PC-9 (cell line): ENCODE measurements at regions not wholly inside any gene's neighbourhood (a gene's known extent, or its start where the extent isn't known, plus 50 kb on each side); places are given as distances from the start of the nearest gene placed in this dataset.

Experiments used
- BruUV-seq: library from RNA; stranded (reverse); fragments of 400-500 nt; replicated peaks from 2 replicates; lab custom pipeline; 2021; lab: Mats Ljungman, UMichigan
- CTCF ChIA-PET: fragments of 300-600 bp; sonication (Branson Sonifier 250); formaldehyde crosslinking; loops from one replicate; lab custom pipeline; 2022; ENCODE audit warnings: antibody characterized with exemption; lab: Charles Lee
- POLR2A ChIA-PET: fragments of 300-600 bp; sonication (Branson Sonifier 250); formaldehyde crosslinking; loops from one replicate; lab custom pipeline; 2022; ENCODE audit warnings: antibody characterized with exemption; ENCODE audit not compliant: unreplicated experiment; lab: Charles Lee
- DNase-seq, 2 experiments: peaks; one replicate each; pipeline versions ENCODE4 v3.0.0 to v3.0.0-alpha.2; 2015 to 2022; ENCODE audit warnings: mixed read lengths in 1 of 2
- H2AFZ ChIP-seq: fragments of 200-600 bp; sonication (generic); 2 replicates; pipeline ENCODE4 v1.8.1; 2017; ENCODE audit warnings: antibody characterized with exemption
- H3F3A ChIP-seq: fragments of 200-600 bp; sonication (generic); 2 replicates; pipeline ENCODE4 v1.8.1; 2017; ENCODE audit warnings: antibody characterized with exemption, mild to moderate bottlenecking, low read depth; ENCODE audit not compliant: insufficient read depth
- H3K27ac ChIP-seq: fragments of 200-600 bp; sonication (generic); 2 replicates; pipeline ENCODE4 v1.6.1; 2016; ENCODE audit warnings: mixed run types
- H3K27me3 ChIP-seq: fragments of 200-600 bp; sonication (generic); 2 replicates; pipeline ENCODE4 v1.6.1; 2016; ENCODE audit warnings: low read depth, mixed run types; ENCODE audit not compliant: insufficient read depth
- H3K36me3 ChIP-seq: fragments of 200-600 bp; sonication (generic); 2 replicates; pipeline ENCODE4 v1.6.1; 2016; ENCODE audit warnings: low read depth, mixed run types
- H3K4me1 ChIP-seq: fragments of 200-600 bp; sonication (generic); replicated peaks from 2 replicates; pipeline ENCODE4 v1.6.1; 2016; ENCODE audit warnings: mixed run types; ENCODE audit not compliant: insufficient read depth
- H3K4me2 ChIP-seq: fragments of 200-600 bp; sonication (generic); 2 replicates; pipeline ENCODE4 v1.6.1; 2017; ENCODE audit warnings: mixed run types
- H3K4me3 ChIP-seq: fragments of 200-600 bp; sonication (generic); 2 replicates; pipeline ENCODE4 v1.6.1; 2016; ENCODE audit warnings: mixed run types
- H3K79me2 ChIP-seq: fragments of 200-600 bp; sonication (generic); 2 replicates; pipeline ENCODE4 v1.6.1; 2017; ENCODE audit warnings: low read depth, mixed run types
- H3K9me2 ChIP-seq: fragments of 200-600 bp; sonication (generic); 2 replicates; pipeline ENCODE4 v1.8.1; 2017; ENCODE audit warnings: mild to moderate bottlenecking; ENCODE audit not compliant: insufficient read depth
- H3K9me3 ChIP-seq: fragments of 200-600 bp; sonication (generic); 2 replicates; pipeline ENCODE4 v1.8.1; 2016; ENCODE audit warnings: low read depth; ENCODE audit not compliant: insufficient read depth
- H4K20me1 ChIP-seq: fragments of 200-600 bp; sonication (generic); 2 replicates; pipeline ENCODE4 v1.8.1; 2017; ENCODE audit not compliant: insufficient read depth
- EZH2 ChIP-seq: fragments of 200-600 bp; sonication (generic); IDR thresholded peaks from 2 replicates; pipeline ENCODE4 v1.8.0; 2017; ENCODE audit warnings: antibody characterized with exemption, low read depth
- intact Hi-C: fragments of 100-400 bp; cut with micrococcal nuclease; formaldehyde crosslinking; loops from one replicate; pipeline ENCODE4 v1.10.0; 2022; ENCODE audit not compliant: unreplicated experiment
- TF ChIP-seq, protein P1 (sequence below): fragments of 200-600 bp; sonication (generic); conservative IDR thresholded peaks from 2 replicates; pipeline ENCODE4 v1.6.1; 2017; ENCODE audit warnings: mixed run types, antibody characterized with exemption, mild to moderate bottlenecking, moderate library complexity

- TF ChIP-seq, protein P1, sequence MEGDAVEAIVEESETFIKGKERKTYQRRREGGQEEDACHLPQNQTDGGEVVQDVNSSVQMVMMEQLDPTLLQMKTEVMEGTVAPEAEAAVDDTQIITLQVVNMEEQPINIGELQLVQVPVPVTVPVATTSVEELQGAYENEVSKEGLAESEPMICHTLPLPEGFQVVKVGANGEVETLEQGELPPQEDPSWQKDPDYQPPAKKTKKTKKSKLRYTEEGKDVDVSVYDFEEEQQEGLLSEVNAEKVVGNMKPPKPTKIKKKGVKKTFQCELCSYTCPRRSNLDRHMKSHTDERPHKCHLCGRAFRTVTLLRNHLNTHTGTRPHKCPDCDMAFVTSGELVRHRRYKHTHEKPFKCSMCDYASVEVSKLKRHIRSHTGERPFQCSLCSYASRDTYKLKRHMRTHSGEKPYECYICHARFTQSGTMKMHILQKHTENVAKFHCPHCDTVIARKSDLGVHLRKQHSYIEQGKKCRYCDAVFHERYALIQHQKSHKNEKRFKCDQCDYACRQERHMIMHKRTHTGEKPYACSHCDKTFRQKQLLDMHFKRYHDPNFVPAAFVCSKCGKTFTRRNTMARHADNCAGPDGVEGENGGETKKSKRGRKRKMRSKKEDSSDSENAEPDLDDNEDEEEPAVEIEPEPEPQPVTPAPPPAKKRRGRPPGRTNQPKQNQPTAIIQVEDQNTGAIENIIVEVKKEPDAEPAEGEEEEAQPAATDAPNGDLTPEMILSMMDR = no peak
- TF ChIP-seq EZH2 = no peak
- Histone ChIP-seq H3K4me1 (no peaks in the 10 kb centered on the region), H3K27me3 (no peaks in the 10 kb centered on the region; the same call in 1 of the 2 replicates), H3K4me2 (no peak overlapping the region), H4K20me1 (no peaks in the 10 kb centered on the region), H2AFZ (no peak overlapping the region), H3K4me3 (no peak overlapping the region), H3K27ac (no peak overlapping the region), H3K36me3 (no peaks in the 10 kb centered on the region), H3K9me3 (no peaks in the 10 kb centered on the region), H3F3A (no peaks in the 10 kb centered on the region), H3K9me2 (no peaks in the 10 kb centered on the region), H3K79me2 (no peaks in the 10 kb centered on the region)
- BruUV-seq = no TSS peak
- intact Hi-C loops = no loop called here
- no peak for DNase-seq
- POLR2A ChIA-PET = no interaction called here
- CTCF ChIA-PET = no interaction called here
These were observed 154.3 kb upstream of the RPS6KA2 start for GRCh38 chr6:166781331-166781730.

DNA sequence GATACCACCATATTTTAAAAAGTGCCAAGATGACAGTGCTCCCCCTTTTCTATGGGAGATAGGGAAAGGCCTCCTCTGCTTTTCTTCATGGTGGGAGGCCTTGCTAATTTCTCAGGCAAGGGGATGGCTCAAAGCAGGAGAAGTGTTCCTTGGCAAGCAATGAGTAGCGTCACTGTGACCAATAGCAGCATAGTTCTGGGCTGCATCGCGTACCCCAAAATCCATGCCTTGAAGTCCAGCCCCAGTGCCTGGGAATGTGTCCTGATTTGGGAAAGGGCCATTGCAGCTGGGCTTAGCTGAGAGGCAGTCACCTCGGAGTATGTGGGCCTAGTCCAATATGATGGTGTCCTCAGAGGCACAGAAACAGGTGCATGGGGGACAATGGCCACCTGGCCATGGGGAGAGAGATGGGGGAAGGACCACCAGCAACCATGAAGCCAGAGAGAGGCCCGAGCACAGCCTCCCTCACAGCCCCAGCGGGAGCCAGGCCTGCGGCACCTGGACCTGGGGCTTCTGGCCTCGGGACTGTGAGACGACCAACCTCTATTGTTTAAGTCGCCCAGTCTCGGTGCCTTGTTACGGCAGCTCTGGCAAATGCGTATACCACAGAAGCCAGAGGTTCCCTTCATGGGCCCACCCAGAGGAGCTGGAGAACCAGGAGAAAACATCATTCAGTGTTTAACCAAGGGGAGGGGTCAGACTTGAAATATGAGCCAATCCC, 153.1 kb upstream of the RPS6KA2 start:
- BruUV-seq = no TSS peak
- Histone ChIP-seq H3K36me3 (no peaks in the 10 kb centered on the region), H2AFZ (no peak overlapping the region), H3K9me3 (no peaks in the 10 kb centered on the region), H3K79me2 (no peaks in the 10 kb centered on the region), H3K4me1 (no peaks in the 10 kb centered on the region), H3K9me2 (no peaks in the 10 kb centered on the region), H3K4me3 (no peak overlapping the region), H3K4me2 (no peak overlapping the region), H3K27ac (no peak overlapping the region), H3F3A (no peaks in the 10 kb centered on the region), H3K27me3 (peaks cover 3% of the 10 kb centered on the region; the same call in 1 of the 2 replicates), H4K20me1 (no peaks in the 10 kb centered on the region)
- no peak for DNase-seq
- intact Hi-C loops = loop anchor here (10.0 kb wide), 1 partner anchor 265 kb away; no protein-coding TSS in a partner anchor
- CTCF ChIA-PET = no interaction called here
- no peak for TF ChIP-seq EZH2
- POLR2A ChIA-PET = no interaction called here

DNA sequence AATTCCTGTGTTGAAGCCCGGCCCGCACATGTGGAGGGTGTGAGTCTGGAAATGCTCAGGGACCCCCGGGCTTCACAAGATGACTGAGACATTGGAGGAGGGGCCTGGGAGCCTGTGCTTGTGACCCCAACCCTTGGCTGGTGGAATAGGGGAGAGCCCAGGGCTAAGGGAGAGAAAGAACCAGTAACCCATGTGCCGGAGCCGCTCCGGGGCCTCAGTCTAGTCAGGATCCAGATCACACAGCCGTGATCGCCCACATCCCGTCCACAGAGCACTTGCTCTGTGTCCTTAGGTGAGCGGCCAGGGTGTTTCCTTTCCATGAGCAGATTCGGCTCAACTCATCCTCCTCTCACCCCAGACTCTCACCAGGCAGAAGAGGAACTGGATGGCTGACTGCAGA, 152.3 kb upstream of the RPS6KA2 start:
- TF ChIP-seq, protein P1 = no peak
- TF ChIP-seq EZH2 = no peak
- Histone ChIP-seq H3K36me3 (no peaks in the 10 kb centered on the region), H3K4me1 (no peaks in the 10 kb centered on the region), H3K27ac (no peak overlapping the region), H3K27me3 (peaks cover 3% of the 10 kb centered on the region; the same call in 1 of the 2 replicates), H3K4me3 (no peak overlapping the region), H3F3A (no peaks in the 10 kb centered on the region), H3K9me3 (no peaks in the 10 kb centered on the region), H3K9me2 (no peaks in the 10 kb centered on the region), H3K79me2 (no peaks in the 10 kb centered on the region), H4K20me1 (no peaks in the 10 kb centered on the region), H3K4me2 (no peak overlapping the region), H2AFZ (no peak overlapping the region)
- CTCF ChIA-PET = no interaction called here
- BruUV-seq = no TSS peak
- intact Hi-C loops = loop anchor here (10.0 kb wide), 1 partner anchor 265 kb away; no protein-coding TSS in a partner anchor
- POLR2A ChIA-PET = no interaction called here
- no peak for DNase-seq
